ENCODE measurements at regions not wholly inside any gene's neighbourhood (a gene's known extent, or its start where the extent isn't known, plus 50 kb on each side); places are given as distances from the start of the nearest gene placed in this dataset.
"Not testable (repeated sequence)": the region's sequence is repeated elsewhere in the genome, so short reads cannot be mapped to it uniquely, and the experiment has no call there.

- DNase-seq = no peak
These were observed 447.1 kb upstream of the AMOT start for GRCh38 chrX:113287761-113288160.

- no peak for DNase-seq
These were observed 435.2 kb upstream of the AMOT start for GRCh38 chrX:113275804-113276203.

DNA sequence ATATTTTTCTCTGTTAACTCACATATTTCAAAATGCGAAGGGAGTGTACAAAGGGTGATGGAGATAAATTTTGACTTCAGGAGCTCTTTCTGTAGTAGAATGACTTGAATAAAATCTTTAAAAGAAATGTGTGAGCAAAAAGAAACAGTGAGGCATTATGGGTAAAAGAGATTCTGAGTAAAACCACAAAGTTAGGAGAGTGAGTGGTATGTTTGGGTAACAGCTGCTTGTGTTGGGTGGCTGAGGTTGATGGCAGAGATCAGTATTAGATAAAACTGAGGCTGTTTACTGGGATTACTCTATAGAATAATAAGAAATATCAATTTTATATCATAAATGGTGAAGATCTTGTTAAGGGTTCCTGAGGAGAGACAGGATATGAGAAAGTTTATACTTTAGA, 434.2 kb upstream of the AMOT start:
- no peak for DNase-seq

DNA sequence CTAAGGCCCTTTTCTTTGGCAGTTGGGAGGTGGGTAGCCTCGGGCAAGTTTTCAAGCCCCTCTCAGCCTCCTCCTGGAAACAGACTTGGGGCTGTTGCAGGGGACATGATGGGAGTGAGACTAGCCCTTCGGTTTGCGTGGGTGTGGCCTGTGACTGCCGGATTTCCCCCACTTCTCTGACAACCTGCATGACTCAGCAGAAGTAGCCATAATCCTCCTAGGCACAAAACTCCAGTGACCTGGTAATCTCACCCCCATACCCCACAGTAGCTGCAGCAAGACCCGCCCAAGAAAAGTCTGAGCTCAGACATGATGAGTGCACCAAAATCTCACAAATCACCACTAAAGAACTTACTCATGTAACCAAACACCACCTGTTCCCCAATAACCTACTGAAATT, 433.7 kb upstream of the AMOT start:
- DNase-seq = no peak

DNA sequence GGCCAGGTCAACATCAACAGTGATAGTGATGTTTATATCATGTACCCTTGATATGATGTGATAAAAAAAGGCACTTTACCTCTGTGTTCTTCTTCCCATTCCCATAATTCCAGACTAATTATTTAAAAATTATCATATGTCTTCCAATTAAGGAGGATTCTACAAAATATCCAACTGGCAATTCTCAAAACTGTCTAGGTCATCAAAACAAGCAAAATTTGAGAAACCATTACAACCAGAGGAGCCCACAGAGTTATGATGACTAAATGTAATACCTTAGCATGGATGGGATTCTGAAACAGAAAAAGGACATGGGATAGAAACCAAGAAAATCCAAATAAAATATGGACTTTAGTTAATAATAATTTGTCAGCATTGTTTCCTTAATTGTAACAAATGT, 428.6 kb upstream of the AMOT start:
- no peak for DNase-seq

- DNase-seq = no peak
These were observed 419.8 kb upstream of the AMOT start for GRCh38 chrX:113260474-113260873.

- no peak for DNase-seq
These were observed 381.7 kb upstream of the AMOT start for GRCh38 chrX:113222305-113222704.

- no peak for DNase-seq
These were observed 371.4 kb upstream of the AMOT start for GRCh38 chrX:113212052-113212451.

DNA sequence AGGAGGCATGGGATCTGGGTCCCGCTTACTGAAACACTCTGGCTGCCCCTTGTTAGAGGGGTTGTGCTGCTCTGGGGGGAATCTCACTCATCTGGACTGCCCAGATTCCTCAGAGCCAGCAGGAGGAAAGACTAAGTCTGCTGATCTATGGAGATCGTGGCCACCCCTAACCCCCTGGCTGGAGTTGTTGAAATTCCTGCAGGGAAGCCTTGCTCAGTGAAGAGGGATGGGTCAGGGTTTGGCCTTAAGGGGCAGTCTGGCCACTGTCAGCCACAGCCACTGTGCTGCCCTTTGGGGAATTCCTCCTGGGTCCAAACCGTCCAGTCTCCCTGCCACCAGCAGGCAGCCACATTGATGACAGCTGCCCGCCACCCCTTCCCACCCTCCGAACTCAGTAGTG, 362.0 kb upstream of the AMOT start:
- DNase-seq = no peak

DNA sequence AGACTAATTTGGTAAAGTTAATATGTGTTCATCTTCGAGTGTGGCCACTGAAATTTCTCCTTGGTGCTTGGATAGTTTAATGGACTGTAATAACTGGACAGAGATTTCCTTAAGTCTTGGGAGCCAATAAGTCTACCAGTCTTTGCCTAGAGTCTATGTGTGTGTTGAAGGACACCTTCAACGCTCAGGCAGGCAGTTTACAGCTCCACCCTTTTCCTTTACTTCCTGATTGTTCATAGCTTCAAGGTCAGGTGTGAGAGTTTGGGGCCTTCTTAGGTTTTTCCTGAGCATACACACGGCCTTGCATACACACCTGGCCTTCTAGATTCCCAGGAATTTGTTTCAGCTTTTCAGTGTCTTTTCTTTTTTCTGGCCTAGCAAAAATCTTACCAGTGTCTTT, 355.3 kb upstream of the AMOT start:
- DNase-seq = no peak

- DNase-seq = no peak
These were observed 351.8 kb upstream of the AMOT start for GRCh38 chrX:113192418-113192817.

DNA sequence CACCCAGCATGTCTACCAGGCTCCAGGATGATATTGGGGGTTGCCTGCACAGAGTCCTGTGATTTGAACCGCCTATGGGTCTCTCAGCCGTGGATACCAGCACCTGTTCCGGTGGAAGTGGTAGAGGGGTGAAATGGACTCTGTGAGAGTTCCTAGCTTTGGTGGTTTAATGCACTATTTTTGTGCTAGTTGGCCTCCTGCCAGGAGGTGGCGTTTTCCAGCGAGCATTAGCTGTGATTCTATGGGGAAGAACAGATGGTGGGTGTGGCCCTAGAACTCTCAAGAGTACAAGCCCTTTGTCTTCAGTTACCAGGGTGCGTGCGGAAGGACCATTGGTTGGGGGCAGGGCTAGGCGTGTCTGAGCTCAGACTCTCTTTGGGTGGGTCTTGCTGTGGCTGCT, 316.9 kb upstream of the AMOT start:
- DNase-seq = no peak

- DNase-seq = not testable (repeated sequence)
These were observed 313.7 kb upstream of the AMOT start for GRCh38 chrX:113154315-113154714.

GRCh38 chrX:113136836-113137235, 296.2 kb upstream of the AMOT start:
- DNase-seq = no peak

DNA sequence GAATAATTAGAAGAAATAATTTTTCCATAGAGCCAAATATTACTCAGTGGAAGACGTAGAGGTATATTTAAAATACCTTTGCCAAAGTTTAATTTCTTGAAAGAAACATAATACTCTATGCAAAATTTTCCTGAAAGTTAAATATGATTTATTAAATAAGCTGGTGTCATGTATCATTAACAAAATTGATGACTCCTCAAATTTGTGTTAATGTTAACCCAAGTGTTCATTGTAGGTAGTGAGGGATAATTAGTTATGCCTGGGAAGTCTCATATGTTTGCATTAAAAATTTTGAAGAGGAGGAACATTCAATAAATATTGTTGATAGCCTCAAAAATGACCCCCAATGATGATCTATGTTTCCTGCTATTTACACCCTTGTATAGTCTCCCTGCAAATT, 292.7 kb upstream of the AMOT start:
- no peak for DNase-seq

DNA sequence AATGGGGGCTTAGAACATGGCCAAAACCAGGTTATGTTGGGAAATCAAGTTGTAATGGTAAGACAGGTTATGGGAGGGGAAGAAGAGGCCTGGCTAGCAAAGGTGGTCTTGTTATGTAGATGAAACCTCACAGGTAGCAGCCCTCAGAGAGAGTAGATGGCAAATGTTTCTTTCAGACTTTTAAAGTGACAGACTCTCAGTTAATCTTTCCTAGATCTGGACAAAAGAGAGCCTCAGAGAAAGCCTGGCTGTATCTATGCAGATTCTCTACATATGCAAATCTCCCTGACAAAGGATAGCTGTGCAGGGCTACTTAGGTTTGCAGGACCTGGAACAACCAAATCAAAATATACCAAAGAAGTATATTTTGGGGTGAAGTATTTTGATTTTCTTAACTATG, 284.1 kb upstream of the AMOT start:
- DNase-seq = no peak

GRCh38 chrX:113075521-113075920, 234.9 kb upstream of the AMOT start:
- DNase-seq = no peak

GRCh38 chrX:113059714-113060113, 219.1 kb upstream of the AMOT start:
- DNase-seq = no peak

GRCh38 chrX:113058634-113059033, 218.0 kb upstream of the AMOT start:
- DNase-seq = no peak

DNA sequence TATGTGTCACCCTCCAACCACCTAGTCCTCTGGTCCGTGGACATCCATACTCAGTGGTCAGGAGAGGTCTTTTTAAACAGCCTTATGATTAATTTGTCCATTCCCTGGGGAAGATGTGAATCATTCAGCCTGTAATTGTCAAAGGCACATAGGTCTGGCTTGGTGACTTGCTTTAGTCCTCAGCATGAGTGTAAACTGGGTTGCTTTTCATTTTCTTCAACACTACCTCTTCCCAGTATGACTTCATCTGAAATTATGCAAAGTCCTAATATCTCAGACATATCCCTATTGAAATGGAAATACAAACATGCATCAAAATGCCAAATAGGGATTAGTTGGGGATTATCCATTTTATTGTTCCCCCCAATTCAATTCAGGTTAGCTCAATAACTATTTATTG, 208.3 kb upstream of the AMOT start:
- DNase-seq = no peak

GRCh38 chrX:113048480-113048879, 207.8 kb upstream of the AMOT start:
- DNase-seq = no peak

GRCh38 chrX:113033966-113034680, 193.5 kb upstream of the AMOT start:
- no peak for DNase-seq

DNA sequence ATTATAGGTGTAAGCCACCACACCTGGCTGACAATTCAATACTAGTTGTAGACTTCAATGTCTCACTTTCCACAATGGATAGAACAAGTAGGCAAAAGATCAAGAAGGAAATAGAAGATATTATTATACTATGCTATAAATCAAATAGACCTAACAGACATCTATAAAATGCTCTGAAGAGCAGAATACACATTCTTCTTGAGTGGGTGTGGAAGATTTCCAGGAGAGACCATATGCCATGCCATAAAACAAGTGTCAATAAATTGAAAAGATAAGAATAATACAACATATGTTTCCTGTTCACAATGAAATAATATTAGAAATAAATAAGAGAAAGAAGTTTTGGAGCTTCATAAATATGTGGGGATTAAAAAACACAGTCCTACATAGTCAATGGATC, 179.3 kb upstream of the AMOT start:
- no peak for DNase-seq

DNA sequence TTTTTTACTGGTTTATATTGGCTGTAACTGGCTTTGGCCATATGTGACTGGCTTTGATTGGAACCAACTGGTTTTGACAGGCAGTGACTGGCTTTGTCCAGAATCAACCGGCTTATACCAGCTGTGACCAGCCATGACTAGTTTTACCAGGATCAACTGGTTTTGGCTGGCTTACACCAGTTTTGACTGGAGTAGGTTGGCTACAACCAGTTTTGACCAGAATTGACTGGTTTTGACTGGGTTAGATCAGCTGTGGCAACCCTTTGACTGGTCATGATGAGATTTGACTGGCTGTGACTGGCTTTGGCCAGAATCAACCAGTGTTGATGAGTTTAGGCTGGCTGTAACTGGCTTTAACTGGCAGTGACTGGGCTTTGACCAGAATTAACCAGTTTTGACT, 169.2 kb upstream of the AMOT start:
- peak in 2 of 6 experiments; percentile 6 for DNase-seq

DNA sequence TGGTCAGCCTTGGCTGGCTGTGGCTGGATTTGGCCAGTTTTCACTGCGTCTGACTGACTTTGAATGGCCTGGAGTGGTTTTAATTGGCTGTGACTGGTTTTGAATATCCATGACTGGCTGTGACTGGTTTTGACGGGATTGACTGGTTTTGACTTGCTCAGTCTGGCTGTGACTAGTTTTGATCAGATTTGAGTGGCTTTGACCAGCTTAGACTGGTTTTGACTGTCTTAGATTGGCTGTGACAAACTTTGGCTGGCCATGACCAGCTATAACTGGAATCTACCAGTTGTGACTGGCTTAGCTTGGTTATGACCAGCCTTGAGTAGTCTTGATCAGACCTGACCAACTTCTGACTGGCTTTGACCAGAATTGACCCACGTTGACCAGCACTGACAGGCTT, 168.4 kb upstream of the AMOT start:
- peak in 1 of 6 experiments; percentile 14 for DNase-seq

DNA sequence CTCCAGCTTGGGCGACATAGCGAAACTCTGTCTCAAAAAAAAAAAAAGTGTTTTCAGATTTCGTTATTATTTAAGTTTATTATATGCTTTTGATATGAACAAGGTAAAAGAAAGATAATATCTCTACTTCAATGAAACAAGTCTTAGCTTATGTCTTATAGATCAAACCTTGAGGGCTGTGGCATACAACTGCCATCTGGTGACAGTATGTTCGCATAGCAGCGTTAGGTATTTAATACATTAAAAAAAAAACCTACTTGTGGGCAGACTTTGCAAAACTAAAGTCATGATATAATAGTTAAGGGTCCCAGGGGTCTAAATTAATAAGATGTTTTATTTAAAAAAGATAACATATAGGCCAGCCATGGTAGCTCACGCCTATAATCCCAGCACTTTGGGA, 161.2 kb upstream of the AMOT start:
- no peak for DNase-seq
